GM18907 (cell line): ENCODE measurements at regions not wholly inside any gene's neighbourhood (a gene's known extent, or its start where the extent isn't known, plus 50 kb on each side); places are given as distances from the start of the nearest gene placed in this dataset.
A peak's percentile ranks its signal among the peaks of the same experiment; 100 is the strongest.
"Not testable (repeated sequence)": the region's sequence is repeated elsewhere in the genome, so short reads cannot be mapped to it uniquely, and the experiment has no call there.

Experiments
- ATAC-seq: cut with Tn5 transposase; IDR thresholded peaks from one replicate; pipeline ENCODE4 v1.9.1; 2021; ENCODE audit warnings: mild to moderate bottlenecking, moderate library complexity; ENCODE audit not compliant: unreplicated experiment

DNA sequence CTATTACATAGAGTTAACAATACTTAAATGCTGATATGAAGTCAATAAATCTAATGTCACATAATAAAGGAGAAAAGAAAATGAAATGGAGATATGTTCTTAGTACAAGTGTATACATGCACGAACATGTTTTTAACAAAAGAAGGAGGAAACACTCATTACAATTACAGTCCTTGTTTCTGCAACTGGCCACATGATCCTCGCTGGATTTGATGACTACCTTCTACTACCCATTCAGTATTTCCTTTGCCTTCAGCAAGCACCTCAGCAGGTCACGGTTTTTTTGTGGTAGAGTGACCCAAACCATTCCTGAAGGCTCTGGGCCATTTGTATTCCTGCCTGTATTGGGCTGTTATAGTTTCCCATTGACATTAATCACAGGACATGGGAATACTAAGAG is 172.8 kb upstream of the CXADR start:
- ATAC-seq = no peak

DNA sequence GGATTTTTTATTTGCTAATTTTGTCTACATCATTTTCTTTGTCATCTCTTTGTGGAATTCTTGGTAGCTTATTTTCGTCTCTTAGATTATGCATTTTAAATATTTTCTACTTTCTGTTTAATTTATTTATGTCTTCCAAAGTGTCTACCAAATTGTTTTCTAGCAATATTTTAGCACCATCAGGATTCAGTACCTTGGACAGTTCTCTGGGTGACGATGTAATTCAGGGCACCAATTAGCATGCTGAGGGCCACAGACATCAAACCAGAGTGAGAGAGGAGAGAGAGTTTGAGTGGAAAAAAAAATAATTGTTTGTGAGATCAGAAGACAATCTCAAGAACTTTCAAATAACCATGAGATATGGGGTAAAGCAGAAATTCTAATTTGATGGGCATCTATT is 169.8 kb upstream of the CXADR start:
- no peak for ATAC-seq

DNA sequence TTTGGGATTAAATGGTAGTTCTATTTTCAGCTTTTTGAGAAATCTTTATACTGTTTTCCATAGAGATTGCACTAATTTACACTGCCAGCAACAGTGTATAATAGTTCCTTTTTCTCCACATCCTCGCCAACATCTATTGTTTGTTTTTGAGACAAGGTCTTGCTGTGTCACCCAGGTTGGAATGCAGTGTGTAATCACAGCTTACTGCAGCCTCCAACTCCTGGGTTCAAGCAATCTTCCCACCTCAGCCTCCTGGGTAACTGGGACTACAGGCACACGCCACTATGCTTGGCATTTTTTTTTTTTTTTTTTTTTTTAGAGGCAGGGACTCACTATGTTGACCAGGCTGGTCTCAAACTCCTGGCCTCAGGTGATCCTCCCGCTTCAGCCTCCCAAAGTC is 164.5 kb upstream of the CXADR start:
- no peak for ATAC-seq

DNA sequence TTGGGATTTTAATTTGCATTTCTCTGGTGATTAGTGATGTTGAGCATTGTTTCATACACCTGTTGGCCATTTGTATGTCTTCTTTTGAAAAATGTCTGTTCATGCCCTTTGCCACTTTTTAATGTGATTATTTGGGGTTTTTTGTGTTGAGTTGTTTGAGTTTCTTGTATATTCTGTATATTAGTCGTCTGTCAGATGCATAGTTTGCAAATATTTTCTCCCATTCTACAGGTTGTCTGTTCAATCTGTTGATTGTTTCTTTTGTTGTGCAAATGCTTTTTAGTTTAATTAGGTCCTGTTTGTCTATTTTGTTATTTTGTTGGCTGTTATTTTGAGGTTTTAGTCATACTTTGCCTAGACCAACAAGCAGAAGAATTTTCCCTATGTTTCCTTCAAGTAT is 164.0 kb upstream of the CXADR start:
- ATAC-seq = no peak

DNA sequence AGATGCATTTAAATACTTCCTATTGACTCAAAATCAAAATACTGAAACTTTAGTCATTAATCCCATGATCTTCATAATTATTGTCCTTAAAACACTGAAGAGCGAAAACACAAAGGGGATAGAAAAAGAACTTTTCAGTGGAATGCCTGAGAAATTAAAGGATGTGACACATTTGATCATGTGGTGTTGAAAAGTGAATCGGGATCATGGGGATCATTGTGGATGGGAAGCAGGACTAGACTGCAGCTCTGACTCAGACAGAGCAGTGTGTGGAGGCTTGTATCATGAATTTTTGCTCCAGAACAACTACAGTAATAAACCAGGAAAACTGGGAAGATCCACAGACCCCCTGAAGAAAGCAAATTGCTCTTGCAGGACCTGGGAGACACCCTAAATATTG is 161.1 kb upstream of the CXADR start:
- no peak for ATAC-seq

DNA sequence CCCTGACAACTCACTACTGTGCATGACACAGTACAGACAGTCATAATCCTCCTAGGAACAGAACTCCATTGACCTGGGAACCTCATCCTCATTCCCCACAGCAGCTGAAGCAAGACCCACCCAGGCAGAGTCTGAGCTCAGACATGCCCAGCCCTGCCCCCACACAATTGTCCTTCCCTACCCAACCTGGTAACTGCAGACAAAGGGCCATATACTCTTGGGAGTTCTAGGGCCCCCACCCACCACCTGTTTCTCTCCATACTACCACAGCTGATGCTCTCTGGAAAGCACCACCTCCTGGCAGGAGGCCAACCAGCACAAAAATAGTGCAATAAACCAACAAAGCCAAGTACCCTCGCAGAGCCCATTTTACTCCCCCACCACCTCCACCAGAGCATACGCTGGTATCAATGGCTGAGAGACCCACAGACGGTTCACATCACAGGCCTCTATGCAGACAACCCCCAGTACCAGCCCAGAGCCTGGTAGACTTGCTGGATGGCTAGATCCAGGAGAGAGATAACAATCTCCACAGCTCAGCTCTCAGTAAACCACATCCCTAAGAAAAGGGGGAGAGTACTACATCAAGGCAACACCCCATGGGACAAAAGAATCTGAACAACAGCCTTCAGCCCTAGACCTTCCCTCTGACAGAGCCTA is 159.7 kb upstream of the CXADR start:
- ATAC-seq = no peak

DNA sequence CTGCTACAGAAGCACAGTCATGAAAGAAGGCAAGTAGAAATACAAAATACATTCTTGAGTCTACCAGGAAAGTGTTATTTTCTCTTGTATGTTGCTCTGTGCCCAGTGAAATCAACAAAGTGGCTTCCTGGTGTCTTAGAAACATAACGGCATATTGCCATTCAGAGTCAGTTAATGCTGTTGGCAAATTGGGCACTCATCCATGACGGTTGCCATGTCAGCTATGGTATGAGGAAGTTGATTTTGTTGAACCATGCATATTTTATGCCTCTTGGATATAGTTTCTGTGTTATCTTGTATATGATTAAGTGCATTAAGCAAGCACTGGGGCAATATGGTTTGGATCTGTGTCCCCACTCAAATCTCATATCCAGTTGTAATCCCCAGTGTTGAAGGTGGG is 153.1 kb upstream of the CXADR start:
- ATAC-seq = no peak

DNA sequence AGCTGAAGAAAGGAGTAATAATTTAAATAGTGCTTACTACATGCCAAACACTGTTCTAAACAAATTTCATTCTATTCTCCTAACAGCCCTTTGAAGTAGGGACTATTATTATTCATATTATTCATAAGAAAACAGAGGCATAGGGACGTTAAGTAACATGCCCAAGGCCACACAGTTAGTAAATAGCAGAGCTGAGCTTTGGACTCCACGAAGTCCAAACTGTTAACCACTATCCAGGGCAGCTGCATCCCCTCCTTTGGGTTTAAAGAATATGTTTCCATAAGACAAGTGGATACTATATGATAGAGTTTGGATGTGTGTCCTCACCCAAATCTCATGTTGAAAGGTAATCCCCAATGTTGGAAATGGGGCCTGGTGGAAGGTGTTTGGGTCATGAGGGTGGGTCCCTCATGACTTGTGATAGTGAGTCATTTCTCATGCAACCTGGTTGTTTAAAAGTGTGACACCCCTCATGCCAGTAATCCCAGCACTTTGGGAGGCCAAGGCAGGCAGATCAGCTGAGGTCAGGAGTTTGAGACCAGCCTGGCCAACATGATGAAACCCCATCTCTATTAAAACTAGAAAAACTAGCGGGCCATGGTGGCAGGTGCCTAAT is 144.0 kb upstream of the CXADR start:
- no peak for ATAC-seq

DNA sequence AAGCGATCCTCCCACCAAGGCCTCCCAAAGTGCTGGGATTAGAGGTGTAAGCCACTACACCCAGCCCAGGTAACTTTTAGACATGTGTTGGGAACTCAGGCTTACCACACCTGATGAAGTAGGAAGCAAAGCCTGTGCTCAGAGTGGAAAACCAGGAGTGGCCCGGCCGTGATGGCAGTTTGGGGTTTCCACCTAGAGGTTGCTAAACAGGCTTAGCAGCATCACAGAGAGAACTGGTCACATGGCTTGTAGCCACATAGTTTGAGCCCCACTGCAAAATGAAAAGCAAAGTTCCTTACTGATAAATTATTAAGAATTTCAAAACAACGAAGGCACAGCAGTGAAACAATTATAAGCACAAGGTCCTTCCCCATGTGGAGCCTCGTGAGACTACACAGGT is 142.6 kb upstream of the CXADR start:
- no peak for ATAC-seq

DNA sequence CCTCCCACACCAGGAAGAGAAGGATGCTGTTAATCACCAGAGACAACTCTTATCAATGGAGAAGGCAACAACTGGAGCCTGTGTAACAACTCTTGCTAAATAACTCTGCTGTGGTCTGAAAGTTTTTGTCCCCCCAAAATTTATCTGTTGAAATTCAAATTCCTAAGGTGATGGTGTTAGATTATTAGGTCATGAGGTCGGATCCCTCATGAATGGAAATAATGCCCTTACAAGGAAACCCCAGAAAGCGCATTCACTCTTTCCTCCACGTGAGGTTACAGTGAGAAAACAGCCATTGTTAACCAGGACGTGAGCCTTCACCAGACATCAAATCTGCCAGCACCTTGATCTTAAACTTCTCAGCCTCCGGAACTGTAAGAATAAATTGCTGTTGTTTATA is 141.9 kb upstream of the CXADR start:
- ATAC-seq = no peak

DNA sequence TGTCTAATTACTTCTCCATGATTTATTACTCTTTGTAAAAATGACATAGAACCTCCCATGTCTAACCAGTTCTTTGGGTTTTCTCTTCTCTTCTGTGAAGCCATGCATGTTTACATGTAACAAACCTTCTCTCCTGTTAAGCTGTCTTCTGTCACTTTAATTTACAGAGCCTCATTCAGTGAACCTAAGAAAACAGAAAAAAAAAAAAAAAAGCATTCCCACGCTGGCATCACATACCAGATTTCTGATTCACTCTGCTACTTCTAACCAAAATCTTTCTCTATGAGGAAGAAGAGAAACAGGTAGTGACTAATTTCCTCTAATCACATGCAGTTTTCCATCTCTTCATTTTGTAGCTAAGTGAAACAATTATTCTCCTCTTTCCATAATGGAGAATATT is 141.4 kb upstream of the CXADR start:
- no peak for ATAC-seq

DNA sequence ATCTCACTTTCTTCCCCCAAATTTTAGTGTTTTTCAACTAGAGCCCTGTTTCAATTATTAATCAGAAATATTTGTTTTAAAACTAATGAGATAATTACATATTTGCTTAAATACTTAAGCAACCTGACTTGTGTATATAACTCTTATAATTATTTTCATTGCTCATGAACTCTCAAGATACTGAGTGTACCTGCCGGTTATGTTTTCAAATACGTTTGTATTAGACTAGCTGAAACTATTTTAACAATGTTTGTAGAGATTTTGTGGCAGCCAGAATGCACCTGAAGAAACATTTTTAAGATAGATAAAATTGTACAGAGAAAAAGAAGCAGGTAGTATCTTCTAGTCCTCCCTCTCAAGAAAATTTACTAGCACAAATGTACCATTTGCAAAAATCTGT is 140.6 kb upstream of the CXADR start:
- no peak for ATAC-seq

DNA sequence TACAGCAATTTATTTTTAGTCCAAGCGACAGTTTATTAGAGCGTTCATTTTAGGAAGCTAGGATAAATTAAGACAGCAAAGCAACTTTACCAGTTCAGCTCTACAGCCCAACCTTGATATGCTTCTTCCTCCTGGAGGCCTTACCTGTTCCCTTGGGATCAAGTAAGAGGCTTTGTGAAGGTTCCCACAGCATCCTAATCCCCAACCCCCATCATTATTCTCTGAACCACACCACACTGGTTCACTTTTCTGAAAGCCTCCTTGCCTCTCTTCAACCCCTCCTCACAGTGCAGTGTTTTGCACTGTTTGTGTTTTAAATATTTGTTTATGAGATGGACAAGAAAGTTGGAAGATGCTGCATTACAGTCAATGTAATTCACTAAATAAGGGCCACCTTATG is 126.3 kb upstream of the CXADR start:
- no peak for ATAC-seq

DNA sequence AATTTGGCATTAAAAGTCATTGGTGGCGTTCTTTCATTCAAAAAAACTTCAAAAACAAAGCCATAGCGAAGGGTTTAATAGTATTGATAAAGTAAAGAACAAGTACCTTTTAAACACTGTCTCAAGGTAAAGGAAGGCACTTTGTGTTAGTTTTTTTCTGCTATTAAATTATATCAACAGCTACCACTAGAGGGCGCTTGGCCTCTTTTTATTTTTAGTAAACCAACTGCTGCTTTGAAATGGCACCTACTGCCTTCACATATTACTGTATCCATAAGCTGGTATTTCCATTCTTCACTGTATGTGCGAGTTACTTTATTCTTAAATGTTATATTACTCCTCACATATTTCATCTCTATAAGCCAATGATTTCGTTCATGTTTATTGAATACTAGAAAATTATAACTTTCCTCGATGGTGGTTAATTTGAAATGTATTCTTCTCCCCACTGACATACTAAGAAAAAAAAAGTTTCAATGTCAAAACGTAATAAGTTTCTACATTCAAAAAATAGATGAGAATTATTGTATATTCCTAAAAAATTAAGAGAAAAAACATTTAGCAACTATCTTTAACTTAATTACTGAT is 125.7 kb upstream of the CXADR start:
- peak; percentile 63 for ATAC-seq

DNA sequence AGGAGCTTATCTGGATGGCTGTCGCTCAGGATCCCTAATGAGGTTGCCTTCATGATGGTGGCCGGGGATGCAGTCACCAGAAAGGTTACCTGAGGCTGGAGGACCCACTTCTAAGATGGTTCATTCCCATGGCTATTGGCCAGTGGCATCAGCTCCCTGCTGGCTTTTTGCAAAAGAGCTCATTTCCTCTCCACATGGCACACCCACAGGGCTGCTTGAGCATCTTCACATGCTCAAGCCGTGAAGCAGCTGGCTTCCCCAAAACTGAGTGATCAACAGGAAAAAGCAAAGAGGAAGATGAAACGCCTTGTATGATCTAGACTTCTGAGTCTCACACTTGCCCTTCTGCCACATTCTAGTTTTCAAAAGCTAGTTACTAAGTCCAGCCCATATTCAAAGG is 124.6 kb upstream of the CXADR start:
- no peak for ATAC-seq

DNA sequence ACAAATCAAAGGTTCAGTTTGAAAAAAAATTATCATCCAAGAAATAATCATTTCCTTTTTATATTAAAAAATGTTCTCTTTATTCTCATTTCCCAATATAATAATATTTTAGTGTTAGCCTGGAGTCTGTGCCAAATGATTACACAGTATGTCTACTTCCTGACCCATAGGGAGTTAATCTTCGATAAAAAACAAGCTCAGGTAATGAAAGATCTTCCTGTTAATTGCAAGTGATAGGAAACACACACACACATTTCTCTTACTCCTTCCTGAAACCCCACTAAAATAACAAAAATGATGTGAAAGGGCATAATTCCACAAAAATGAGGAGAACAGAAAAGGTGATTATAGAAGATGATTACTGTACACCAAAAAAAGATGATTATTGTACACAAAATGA is 123.5 kb upstream of the CXADR start:
- ATAC-seq = no peak

DNA sequence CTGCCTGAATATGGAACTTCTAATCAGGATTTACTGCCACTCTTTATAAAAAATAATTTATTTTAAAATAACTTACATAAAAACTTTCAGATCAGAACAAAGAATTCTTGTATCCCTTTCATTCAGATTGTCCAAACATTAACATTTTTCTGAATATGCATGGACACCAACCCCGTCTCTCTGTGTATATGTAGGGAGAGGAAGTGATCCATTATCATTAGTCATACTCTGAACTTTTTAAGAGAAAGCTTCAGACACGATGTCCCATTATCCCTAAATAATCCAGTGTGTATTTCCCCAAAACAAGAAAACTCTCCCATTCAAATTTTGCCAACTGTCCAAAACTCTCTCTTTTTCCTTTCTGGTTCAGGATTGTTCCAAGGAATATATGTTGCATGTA is 122.3 kb upstream of the CXADR start:
- ATAC-seq = no peak

DNA sequence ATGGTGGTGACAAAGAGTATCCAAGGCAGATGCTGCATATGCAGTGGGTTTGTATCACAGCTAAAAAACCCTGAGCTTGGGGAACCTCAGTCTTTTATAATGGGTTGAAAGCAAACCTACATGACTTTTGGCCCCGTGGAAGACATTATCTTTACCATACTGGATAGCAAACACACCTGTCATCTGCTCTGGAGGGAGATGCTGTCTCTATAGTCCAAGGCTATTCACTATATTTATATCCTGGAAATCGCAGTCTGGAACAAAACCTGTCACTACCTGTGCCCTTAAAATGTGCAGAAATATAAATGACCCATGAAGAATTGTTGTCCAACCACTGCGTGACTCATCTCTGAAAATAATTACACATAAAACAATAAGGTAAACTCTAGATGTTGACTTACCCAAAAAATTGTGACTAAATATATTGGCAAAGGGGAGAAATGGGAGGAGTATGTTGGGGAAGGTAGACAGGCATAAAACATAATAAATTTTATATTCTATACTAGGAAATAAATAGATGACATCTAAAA is 121.0 kb upstream of the CXADR start:
- no peak for ATAC-seq

DNA sequence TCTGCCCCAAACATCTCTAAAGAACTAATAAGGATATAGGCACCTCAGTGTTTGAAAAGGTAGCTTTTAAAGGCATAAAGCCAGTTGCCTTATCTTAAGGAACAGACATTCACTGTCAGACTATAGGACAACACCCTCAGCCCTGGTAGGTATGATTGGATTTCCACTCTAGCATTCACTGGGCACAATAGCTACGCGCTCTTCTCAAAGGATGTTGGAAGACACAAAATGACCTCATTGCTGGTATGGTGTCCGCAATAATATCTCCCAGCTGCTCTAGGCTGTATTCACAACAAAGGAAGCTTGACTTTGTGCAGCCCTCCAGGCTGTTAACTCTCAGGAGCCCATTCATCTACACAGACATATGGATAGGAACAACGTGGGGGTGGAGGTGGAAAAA is 119.4 kb upstream of the CXADR start:
- ATAC-seq = no peak

DNA sequence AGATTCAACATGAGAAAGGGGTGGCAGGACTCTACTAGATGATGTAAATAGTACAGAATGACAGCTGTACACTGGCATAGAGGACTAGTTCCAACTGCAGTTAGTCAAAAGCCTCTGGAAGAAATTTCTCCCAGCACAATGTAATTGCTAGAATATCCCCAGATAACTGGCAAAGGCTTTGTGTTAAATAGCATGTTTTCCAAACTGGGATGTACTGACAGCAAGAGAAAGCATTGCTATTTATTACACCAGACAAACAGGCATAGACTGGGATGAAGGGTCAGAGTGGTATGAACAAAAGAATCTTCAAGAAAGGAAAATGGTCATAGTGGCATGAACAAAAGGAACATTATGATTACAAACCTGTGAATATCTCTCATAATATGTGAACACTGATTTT is 115.9 kb upstream of the CXADR start:
- ATAC-seq = no peak

DNA sequence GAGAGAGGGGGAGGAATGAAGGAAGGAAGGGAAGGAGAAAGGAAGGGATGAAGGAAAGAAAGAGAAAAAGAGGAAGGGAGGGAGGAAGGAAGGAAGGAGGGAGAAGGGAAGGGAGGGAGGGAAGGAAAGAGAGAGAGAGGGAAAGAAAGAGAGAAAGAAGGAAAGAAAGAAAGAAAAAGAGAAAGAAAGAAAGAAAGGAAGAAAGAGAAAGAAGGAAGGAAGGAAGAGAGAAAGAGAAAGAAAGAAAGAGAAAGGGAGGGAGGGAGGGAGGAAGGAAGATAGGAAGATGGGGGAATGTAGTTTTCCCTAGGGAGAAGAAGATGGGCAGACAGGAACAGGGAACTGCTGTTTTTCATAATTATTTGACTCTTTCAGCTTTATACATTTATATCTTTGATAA is 115.1 kb upstream of the CXADR start:
- no peak for ATAC-seq

DNA sequence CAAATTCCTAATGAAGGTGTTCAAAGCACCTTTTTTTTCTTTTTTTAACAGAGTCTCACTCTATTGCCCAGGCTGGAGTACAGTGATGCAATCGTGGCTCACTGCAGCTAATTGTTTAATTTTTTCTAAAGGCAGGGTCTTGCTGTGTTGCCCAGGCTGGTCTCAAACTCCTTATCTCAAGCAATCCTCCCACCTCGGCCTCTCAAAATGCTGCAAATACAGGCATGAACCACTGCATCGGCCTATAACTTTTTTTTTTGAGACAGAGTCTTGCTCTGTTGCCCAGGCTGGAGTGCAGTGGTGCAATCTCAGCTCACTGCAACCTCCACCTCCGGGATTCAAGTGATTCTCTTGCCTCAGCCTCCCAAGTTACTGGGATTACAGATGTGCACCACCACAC is 113.9 kb upstream of the CXADR start:
- not testable (repeated sequence) for ATAC-seq

DNA sequence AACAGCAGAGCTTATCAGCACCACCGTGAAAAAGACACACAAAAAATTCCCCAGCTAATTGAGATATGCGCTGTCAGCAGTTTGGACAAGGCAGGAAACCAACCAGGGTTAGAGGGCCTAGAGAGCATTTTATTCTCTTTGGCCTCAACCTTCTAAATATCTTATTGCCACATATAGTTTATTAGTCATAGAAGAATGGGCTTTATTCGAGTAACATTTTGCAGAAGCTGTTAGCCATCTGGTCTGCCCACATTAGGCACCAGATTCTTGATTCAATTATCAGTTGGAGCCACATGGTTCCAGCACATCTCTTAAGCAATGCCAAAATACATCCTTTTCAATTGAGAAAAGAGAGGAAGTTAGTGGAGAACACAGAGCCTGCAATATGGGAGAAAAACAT is 109.9 kb upstream of the CXADR start:
- no peak for ATAC-seq
